ENCODE measurements at regions not wholly inside any gene's neighbourhood (a gene's known extent, or its start where the extent isn't known, plus 50 kb on each side); places are given as distances from the start of the nearest gene placed in this dataset.

- H3K9me1 ChIP-seq (replicated peaks; ENCODE audit: control insufficient read depth, extremely low read depth, insufficient read depth, low read length): no peaks in the 10 kb centered on the region
- no peak for DNase-seq (ENCODE audit: low read depth, low spot score)
- TF ChIP-seq MAX (IDR thresholded peaks at IDR 0.05; ENCODE audit: insufficient read depth, insufficient read length): no peak
- no peaks in the 10 kb centered on the region for H3K79me2 ChIP-seq (ENCODE audit: control insufficient read depth, insufficient read depth, low read length)
- CTCF ChIA-PET: no interaction called here
- H3K9ac ChIP-seq (replicated peaks; ENCODE audit: extremely low read depth, insufficient read depth, low read length): no peak overlapping the region
- intact Hi-C loops (cut with micrococcal nuclease) (no loop called here), dilution Hi-C loops (cut with MboI; ENCODE audit: extremely low pct_ligation_motif_present, low sequenced_read_pairs) (no loop called here)
- H4K20me1 ChIP-seq (replicated peaks; ENCODE audit: control insufficient read depth, extremely low read depth, insufficient read depth, low read length): no peaks in the 10 kb centered on the region
- H3K9me3 ChIP-seq (replicated peaks; ENCODE audit: control insufficient read depth, insufficient read depth, low read length): no peaks in the 10 kb centered on the region
- H3K27me3 ChIP-seq (ENCODE audit: control insufficient read depth in 2 of 2, insufficient read depth in 2 of 2, low read length in 2 of 2): no peaks in the 10 kb centered on the region
- POLR2A ChIA-PET: no interaction called here
- H2AFZ ChIP-seq (ENCODE audit: low read depth, low read length): no peak overlapping the region
- BruUV-seq (replicated peaks): no TSS peak
- FAIRE-seq: no peak
- no peak overlapping the region for H3K4me2 ChIP-seq (ENCODE audit: insufficient read depth, low read length)
- H3K36me3 ChIP-seq (ENCODE audit: control insufficient read depth in 2 of 2, extremely low read depth in 1 of 2, insufficient read depth in 2 of 2, low read length in 2 of 2): no peaks in the 10 kb centered on the region
- H3K4me3 ChIP-seq (replicated peaks in 1 of 3; ENCODE audit: insufficient read depth in 1 of 3, low read depth in 1 of 3, low read length in 3 of 3): no peak overlapping the region
- no peak overlapping the region for H3K27ac ChIP-seq (ENCODE audit: insufficient read depth, low read depth, low read length)
- no peaks in the 10 kb centered on the region for H3K4me1 ChIP-seq (ENCODE audit: control insufficient read depth, extremely low read depth, insufficient read depth, low read length)
Observed at GRCh38 chrX:131778269-131779218, 234.7 kb downstream of the OR13H1 start.

- BruUV-seq (replicated peaks): no TSS peak
- Histone ChIP-seq H3K9me1 (replicated peaks; ENCODE audit: control insufficient read depth, extremely low read depth, insufficient read depth, low read length) (no peaks in the 10 kb centered on the region), H4K20me1 (replicated peaks; ENCODE audit: control insufficient read depth, extremely low read depth, insufficient read depth, low read length) (no peaks in the 10 kb centered on the region), H3K9me3 (replicated peaks; ENCODE audit: control insufficient read depth, insufficient read depth, low read length) (no peaks in the 10 kb centered on the region), H3K4me2 (ENCODE audit: insufficient read depth, low read length) (no peak overlapping the region), H3K4me1 (ENCODE audit: control insufficient read depth, extremely low read depth, insufficient read depth, low read length) (no peaks in the 10 kb centered on the region), H3K27ac (ENCODE audit: insufficient read depth, low read depth, low read length) (no peak overlapping the region), H3K36me3 (ENCODE audit: control insufficient read depth in 2 of 2, extremely low read depth in 1 of 2, insufficient read depth in 2 of 2, low read length in 2 of 2) (no peaks in the 10 kb centered on the region), H3K4me3 (replicated peaks in 1 of 3; ENCODE audit: insufficient read depth in 1 of 3, low read depth in 1 of 3, low read length in 3 of 3) (no peak overlapping the region), H3K27me3 (ENCODE audit: control insufficient read depth in 2 of 2, insufficient read depth in 2 of 2, low read length in 2 of 2) (no peaks in the 10 kb centered on the region), H3K9ac (replicated peaks; ENCODE audit: extremely low read depth, insufficient read depth, low read length) (no peak overlapping the region), H2AFZ (ENCODE audit: low read depth, low read length) (no peak overlapping the region), H3K79me2 (ENCODE audit: control insufficient read depth, insufficient read depth, low read length) (no peaks in the 10 kb centered on the region)
- POLR2A ChIA-PET: no interaction called here
- FAIRE-seq (no peak), DNase-seq (ENCODE audit: low read depth, low spot score) (no peak)
- dilution Hi-C loops (cut with MboI; ENCODE audit: extremely low pct_ligation_motif_present, low sequenced_read_pairs) (no loop called here), intact Hi-C loops (cut with micrococcal nuclease) (no loop called here)
- CTCF ChIA-PET: no interaction called here
- no peak for TF ChIP-seq JUN (IDR thresholded peaks at IDR 0.05; ENCODE audit: borderline replicate concordance, insufficient read depth, insufficient read length, low read depth)
- no peak for TF ChIP-seq FOS (IDR thresholded peaks at IDR 0.05; ENCODE audit: borderline replicate concordance, insufficient read depth, low read length)
- no peak for TF ChIP-seq MYC (IDR thresholded peaks at IDR 0.05; ENCODE audit: low read depth, low read length)
- TF ChIP-seq EZH2 (IDR thresholded peaks at IDR 0.05; ENCODE audit: borderline replicate concordance, low read depth, low read length, severe bottlenecking): no peak
- TF ChIP-seq GATA2 (IDR thresholded peaks at IDR 0.05; ENCODE audit: insufficient read depth, insufficient read length, low read depth, low read length): no peak
- TF ChIP-seq CTCF (IDR thresholded peaks at IDR 0.05; ENCODE audit: extremely low read depth in 1 of 2, insufficient read depth in 1 of 2, low read depth in 1 of 2, low read length in 2 of 2): no peak
- TF ChIP-seq POLR2A (IDR thresholded peaks at IDR 0.05; ENCODE audit: low read depth, low read length): no peak
- TF ChIP-seq MAX (IDR thresholded peaks at IDR 0.05; ENCODE audit: insufficient read depth, insufficient read length): no peak
- no peak for TF ChIP-seq POLR2AphosphoS5 (IDR thresholded peaks at IDR 0.05; ENCODE audit: insufficient read depth, low read depth, low read length)
Observed at GRCh38 chrX:131779306-131779705, 235.4 kb downstream of the OR13H1 start.

All from endothelial cell of umbilical vein (primary cell).